GM19043 (cell line): ENCODE measurements at regions not wholly inside any gene's neighbourhood (a gene's known extent, or its start where the extent isn't known, plus 50 kb on each side); places are given as distances from the start of the nearest gene placed in this dataset.

Experiments used
- ATAC-seq: cut with Tn5 transposase; IDR thresholded peaks from one replicate; pipeline ENCODE4 v1.9.1; 2021; ENCODE audit warnings: low read depth; ENCODE audit not compliant: unreplicated experiment

GRCh38 chr3:161794551-161794950 lies 297.9 kb downstream of the OTOL1 start:
- no peak for ATAC-seq

GRCh38 chr3:161796312-161796711 lies 299.7 kb downstream of the OTOL1 start:
- no peak for ATAC-seq

- ATAC-seq, result no peak
Measured at GRCh38 chr3:161796780-161797179, 300.2 kb downstream of the OTOL1 start.

- no peak for ATAC-seq
Measured at GRCh38 chr3:161798016-161798415, 301.4 kb downstream of the OTOL1 start.

GRCh38 chr3:161800985-161801559 lies 304.5 kb downstream of the OTOL1 start:
- ATAC-seq, result no peak

- ATAC-seq, result no peak
Measured at GRCh38 chr3:161818106-161818505, 321.5 kb downstream of the OTOL1 start.

GRCh38 chr3:161821591-161821990 lies 325.0 kb downstream of the OTOL1 start:
- ATAC-seq, result peak; percentile 53

- no peak for ATAC-seq
Measured at GRCh38 chr3:161822291-161822690, 325.7 kb downstream of the OTOL1 start.

- ATAC-seq, result no peak
Measured at GRCh38 chr3:161823910-161824309, 327.3 kb downstream of the OTOL1 start.

GRCh38 chr3:161838021-161838420 lies 341.4 kb downstream of the OTOL1 start:
- ATAC-seq, result no peak

GRCh38 chr3:161848376-161848775 lies 351.8 kb downstream of the OTOL1 start:
- no peak for ATAC-seq

- ATAC-seq, result peak; percentile 82
Measured at GRCh38 chr3:161851941-161852566, 355.4 kb downstream of the OTOL1 start.

- no peak for ATAC-seq
Measured at GRCh38 chr3:161852744-161853143, 356.1 kb downstream of the OTOL1 start.

GRCh38 chr3:161854232-161854771 lies 357.7 kb downstream of the OTOL1 start:
- ATAC-seq, result peak; percentile 52

GRCh38 chr3:161859057-161859456 lies 362.4 kb downstream of the OTOL1 start:
- no peak for ATAC-seq

- no peak for ATAC-seq
Measured at GRCh38 chr3:161859865-161860450, 363.4 kb downstream of the OTOL1 start.

GRCh38 chr3:161863775-161864174 lies 367.2 kb downstream of the OTOL1 start:
- no peak for ATAC-seq

GRCh38 chr3:161866176-161866575 lies 369.6 kb downstream of the OTOL1 start:
- no peak for ATAC-seq

GRCh38 chr3:161875483-161875882 lies 378.9 kb downstream of the OTOL1 start:
- ATAC-seq, result no peak

- ATAC-seq, result no peak
Measured at GRCh38 chr3:161879470-161879869, 382.9 kb downstream of the OTOL1 start.

- no peak for ATAC-seq
Measured at GRCh38 chr3:161884830-161885229, 388.2 kb downstream of the OTOL1 start.

GRCh38 chr3:161890147-161890625 lies 393.6 kb downstream of the OTOL1 start:
- no peak for ATAC-seq
